Choroid plexus epithelial cell (primary cell): ENCODE measurements at regions not wholly inside any gene's neighbourhood (a gene's known extent, or its start where the extent isn't known, plus 50 kb on each side); places are given as distances from the start of the nearest gene placed in this dataset.

ENCODE experiments used
- DNase-seq: peaks from one replicate; pipeline ENCODE4 v3.0.0-alpha.2; 2010; ENCODE audit warnings: low read depth
- H3K4me3 ChIP-seq: 2 replicates; pipeline ENCODE4 v1.5.1; 2011; ENCODE audit warnings: low read depth, mild to moderate bottlenecking, control low read depth, low read length, moderate library complexity
- CTCF ChIP-seq: conservative IDR thresholded peaks from 2 replicates; pipeline ENCODE4 v1.5.1; 2011; ENCODE audit warnings: low read depth, mild to moderate bottlenecking, control low read depth, inconsistent platforms, low read length, moderate library complexity

- no peak for DNase-seq
- TF ChIP-seq CTCF, result no peak
- no peak overlapping the region for H3K4me3 ChIP-seq
Observed at GRCh38 chr5:135279328-135279727, 119.7 kb downstream of the MACROH2A1 start.

GRCh38 chr5:135276151-135276550 is 122.9 kb downstream of the MACROH2A1 start:
- no peak for DNase-seq
- TF ChIP-seq CTCF, result no peak
- H3K4me3 ChIP-seq, result no peak overlapping the region

GRCh38 chr5:135273212-135273611 is 125.8 kb downstream of the MACROH2A1 start:
- no peak overlapping the region for H3K4me3 ChIP-seq
- DNase-seq, result no peak
- TF ChIP-seq CTCF, result no peak

GRCh38 chr5:135272311-135272805 is 126.7 kb downstream of the MACROH2A1 start:
- TF ChIP-seq CTCF, result no peak
- no peak for DNase-seq
- no peak overlapping the region for H3K4me3 ChIP-seq

GRCh38 chr5:135271533-135272310 is 127.3 kb downstream of the MACROH2A1 start:
- no peak for DNase-seq
- TF ChIP-seq CTCF, result no peak
- no peak overlapping the region for H3K4me3 ChIP-seq

GRCh38 chr5:135269931-135270421 is 129.1 kb downstream of the MACROH2A1 start:
- H3K4me3 ChIP-seq, result no peak overlapping the region
- no peak for TF ChIP-seq CTCF
- DNase-seq, result peak; percentile 38

- DNase-seq, result no peak
- no peak for TF ChIP-seq CTCF
- H3K4me3 ChIP-seq, result no peak overlapping the region
Observed at GRCh38 chr5:135269199-135269598, 129.8 kb downstream of the MACROH2A1 start.
